ENCODE measurements at regions not wholly inside any gene's neighbourhood (a gene's known extent, or its start where the extent isn't known, plus 50 kb on each side); places are given as distances from the start of the nearest gene placed in this dataset.

DNA sequence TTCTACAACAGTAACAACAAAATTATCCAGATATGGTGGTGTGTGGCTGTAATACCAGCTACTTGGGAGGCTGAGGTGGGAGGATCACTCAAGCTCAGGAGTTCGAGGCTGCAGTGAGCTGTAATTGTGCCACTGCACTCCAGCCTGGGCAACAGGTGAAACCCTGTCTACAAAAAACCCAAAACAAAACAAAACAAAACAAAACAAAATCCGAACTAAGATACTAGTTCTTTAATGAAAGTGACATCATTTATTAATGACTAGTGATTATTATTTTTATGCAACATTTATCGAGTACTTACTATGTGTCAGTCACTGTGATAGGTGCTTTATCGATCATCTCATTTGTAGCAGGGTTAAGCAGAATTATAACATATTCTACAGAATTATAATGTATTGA, 196.9 kb upstream of the GDNF start:
- TF ChIP-seq, protein P1, sequence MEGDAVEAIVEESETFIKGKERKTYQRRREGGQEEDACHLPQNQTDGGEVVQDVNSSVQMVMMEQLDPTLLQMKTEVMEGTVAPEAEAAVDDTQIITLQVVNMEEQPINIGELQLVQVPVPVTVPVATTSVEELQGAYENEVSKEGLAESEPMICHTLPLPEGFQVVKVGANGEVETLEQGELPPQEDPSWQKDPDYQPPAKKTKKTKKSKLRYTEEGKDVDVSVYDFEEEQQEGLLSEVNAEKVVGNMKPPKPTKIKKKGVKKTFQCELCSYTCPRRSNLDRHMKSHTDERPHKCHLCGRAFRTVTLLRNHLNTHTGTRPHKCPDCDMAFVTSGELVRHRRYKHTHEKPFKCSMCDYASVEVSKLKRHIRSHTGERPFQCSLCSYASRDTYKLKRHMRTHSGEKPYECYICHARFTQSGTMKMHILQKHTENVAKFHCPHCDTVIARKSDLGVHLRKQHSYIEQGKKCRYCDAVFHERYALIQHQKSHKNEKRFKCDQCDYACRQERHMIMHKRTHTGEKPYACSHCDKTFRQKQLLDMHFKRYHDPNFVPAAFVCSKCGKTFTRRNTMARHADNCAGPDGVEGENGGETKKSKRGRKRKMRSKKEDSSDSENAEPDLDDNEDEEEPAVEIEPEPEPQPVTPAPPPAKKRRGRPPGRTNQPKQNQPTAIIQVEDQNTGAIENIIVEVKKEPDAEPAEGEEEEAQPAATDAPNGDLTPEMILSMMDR (IDR thresholded peaks at IDR 0.05; ENCODE audit: low read depth, low read length): no peak
- TF ChIP-seq EZH2phosphoT487 (IDR thresholded peaks at IDR 0.05; ENCODE audit: low read depth): no peak

Measured in OCI-LY3 (cell line).